ENCODE measurements at regions not wholly inside any gene's neighbourhood (a gene's known extent, or its start where the extent isn't known, plus 50 kb on each side); places are given as distances from the start of the nearest gene placed in this dataset.

DNA sequence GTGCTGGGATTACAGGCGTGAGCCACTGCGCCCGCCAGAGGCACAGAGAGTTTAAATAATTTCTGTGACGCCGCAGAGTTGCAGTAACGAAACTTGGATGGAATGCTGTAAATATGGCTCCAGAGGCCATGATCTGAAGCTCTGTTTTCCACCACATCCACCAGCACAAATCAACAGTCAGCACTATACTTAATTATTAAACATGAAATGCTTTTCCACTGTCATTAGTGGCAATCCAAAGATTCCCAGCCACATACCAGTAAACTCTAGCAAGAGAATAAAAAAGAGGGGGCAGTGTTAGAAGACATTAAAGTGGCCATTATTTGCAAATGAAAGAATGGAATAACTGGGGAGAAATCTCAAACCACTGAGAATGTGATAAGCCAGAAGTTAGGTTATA is 242.5 kb downstream of the DIRAS2 start:
- TF ChIP-seq CTCF (conservative IDR thresholded peaks at IDR 0.05; ENCODE audit: low read length): no peak
- TF ChIP-seq EZH2phosphoT487 (IDR thresholded peaks at IDR 0.05; ENCODE audit: borderline replicate concordance, low read depth, low read length): no peak

All from OCI-LY7 (cell line).